HCT116 (cell line): ENCODE measurements at regions not wholly inside any gene's neighbourhood (a gene's known extent, or its start where the extent isn't known, plus 50 kb on each side); places are given as distances from the start of the nearest gene placed in this dataset.

Source experiments
- ATAC-seq: fragments of 200-7000 bp; cut with Tn5 transposase; 2 replicates; pipeline ENCODE4 v1.9.1; 2020; ENCODE audit warnings: mild to moderate bottlenecking, moderate library complexity
- BruUV-seq: library from RNA; stranded (reverse); fragments of 400-500 nt; replicated peaks from 2 replicates; lab custom pipeline; 2021; lab: Mats Ljungman, UMichigan
- CTCF ChIA-PET: fragments of 300-600 bp; sonication (Branson Sonifier 250); formaldehyde crosslinking; loops from one replicate; lab custom pipeline; 2021; ENCODE audit warnings: antibody characterized with exemption; lab: Charles Lee
- POLR2A ChIA-PET: fragments of 300-600, 350-600 bp; sonication (Branson Sonifier 250); formaldehyde crosslinking; loops from one replicate; lab custom pipeline; 2021; ENCODE audit warnings: antibody characterized with exemption; lab: Charles Lee
- RAD21 ChIA-PET, 2 experiments: fragments of 300-600 bp; sonication (Branson Sonifier 250); formaldehyde crosslinking; loops; one replicate each; lab custom pipeline; 2023; ENCODE audit warnings: low total read pairs in 2 of 2; ENCODE audit not compliant: uncharacterized antibody in 2 of 2, unreplicated experiment in 2 of 2, low non-redundant PET in 1 of 2; lab: Charles Lee
- DNase-seq: peaks from one replicate; pipeline ENCODE4 v3.0.0-alpha.2; 2010; ENCODE audit warnings: low read depth, low spot score
- H2AFZ ChIP-seq: fragments of 200-600 bp; shearing (Covaris generic), sonication (generic); 2 replicates; pipeline ENCODE4 v1.6.1; 2017; ENCODE audit warnings: low read depth, mixed run types, mixed read lengths, antibody characterized with exemption, low read length; ENCODE audit not compliant: poor library complexity, severe bottlenecking
- H3K27ac ChIP-seq: 2 replicates; pipeline ENCODE4 v1.5.1; 2012; ENCODE audit warnings: low read depth, low read length
- H3K27me3 ChIP-seq: fragments of 200-600 bp; sonication (generic); 2 replicates; pipeline ENCODE4 v1.6.1; 2016; ENCODE audit warnings: mixed run types, low read length, mixed read lengths; ENCODE audit not compliant: insufficient read depth
- H3K36me3 ChIP-seq, 2 experiments: fragments of 200-500 bp in 1 of 2; fragments of 200-600 bp in 1 of 2; sonication (Bioruptor generic) in 1 of 2; sonication (generic) in 1 of 2; 2 replicates each; pipeline versions ENCODE4 v1.5.1 to v1.6.1; 2014 to 2016; ENCODE audit warnings: low read length in 2 of 2, inconsistent platforms in 1 of 2, mixed read lengths in 1 of 2, mixed run types in 1 of 2; ENCODE audit not compliant: insufficient read depth in 2 of 2, control insufficient read depth in 1 of 2
- H3K4me1 ChIP-seq, 2 experiments: fragments of 200-600 bp in 1 of 2; sonication (generic) in 1 of 2; 2 replicates each; pipeline versions ENCODE4 v1.5.1 to v1.6.1; 2012 to 2017; ENCODE audit warnings: low read length in 2 of 2, inconsistent platforms in 1 of 2, mild to moderate bottlenecking in 1 of 2, mixed read lengths in 1 of 2, mixed run types in 1 of 2, moderate library complexity in 1 of 2; ENCODE audit not compliant: insufficient read depth in 2 of 2, control insufficient read depth in 1 of 2
- H3K4me2 ChIP-seq: fragments of 200-600 bp; sonication (generic); 2 replicates; pipeline ENCODE4 v1.6.1; 2017; ENCODE audit warnings: mixed run types, low read length, mixed read lengths
- H3K4me3 ChIP-seq, 2 experiments: fragments of 200-600 bp in 1 of 2; sonication (generic) in 1 of 2; replicated peaks in 1 of 2; 2 replicates each; pipeline ENCODE4 v1.5.1; 2011 to 2016; ENCODE audit warnings: low read length in 2 of 2, control low read depth in 1 of 2, low read depth in 1 of 2, mild to moderate bottlenecking in 1 of 2, mixed read lengths in 1 of 2, mixed run types in 1 of 2
- H3K79me2 ChIP-seq: fragments of 200-600 bp; sonication (generic); 2 replicates; pipeline ENCODE4 v1.6.1; 2017; ENCODE audit warnings: mild to moderate bottlenecking, mixed run types, low read length, moderate library complexity, mixed read lengths; ENCODE audit not compliant: insufficient read depth
- H3K9ac ChIP-seq: fragments of 200-600 bp; sonication (generic); 2 replicates; pipeline ENCODE4 v1.6.1; 2016; ENCODE audit warnings: low read length, mixed read lengths
- H3K9me2 ChIP-seq: fragments of 200-600 bp; sonication (generic), shearing (Covaris generic); 2 replicates; pipeline ENCODE4 v1.6.1; 2017; ENCODE audit warnings: mixed run types, mild to moderate bottlenecking, moderate library complexity; ENCODE audit not compliant: insufficient read depth
- H3K9me3 ChIP-seq, 2 experiments: fragments of 200-500 bp in 1 of 2; fragments of 200-600 bp in 1 of 2; sonication (Bioruptor generic) in 1 of 2; sonication (generic) in 1 of 2; 2 replicates each; pipeline ENCODE4 v1.6.1; 2014 to 2017; ENCODE audit warnings: low read length in 2 of 2, mixed read lengths in 2 of 2, inconsistent platforms in 1 of 2, low read depth in 1 of 2, mild to moderate bottlenecking in 1 of 2, mixed run types in 1 of 2, moderate library complexity in 1 of 2; ENCODE audit not compliant: control insufficient read depth in 1 of 2, insufficient read depth in 1 of 2
- H4K20me1 ChIP-seq: fragments of 200-600 bp; sonication (generic), shearing (Covaris generic); 2 replicates; pipeline ENCODE4 v1.6.1; 2017; ENCODE audit warnings: mixed run types, mild to moderate bottlenecking, moderate library complexity; ENCODE audit not compliant: insufficient read depth
- ATF3 ChIP-seq: IDR thresholded peaks from 2 replicates; pipeline ENCODE4 v1.6.1; 2012
- CTCF ChIP-seq, 3 experiments: fragments of 200-600 bp in 1 of 3; sonication (generic) in 1 of 3; IDR thresholded peaks in 2 of 3; conservative IDR thresholded peaks in 1 of 3; 2 replicates each; pipeline ENCODE4 v1.5.1; 2012 to 2017; ENCODE audit warnings: low read depth in 2 of 3, low read length in 2 of 3, antibody characterized with exemption in 1 of 3, borderline replicate concordance in 1 of 3, control low read depth in 1 of 3, mild to moderate bottlenecking in 1 of 3, mixed read lengths in 1 of 3, mixed run types in 1 of 3, moderate library complexity in 1 of 3; ENCODE audit not compliant: insufficient read depth in 1 of 3
- EZH2 ChIP-seq: fragments of 200-600 bp; sonication (generic); IDR thresholded peaks from 2 replicates; pipeline ENCODE4 v1.6.1; 2017; ENCODE audit warnings: antibody characterized with exemption, mixed run types
- FOSL1 ChIP-seq: IDR thresholded peaks from 2 replicates; pipeline ENCODE4 v1.6.1; 2012; ENCODE audit warnings: low read depth
- JUND ChIP-seq: IDR thresholded peaks from 2 replicates; pipeline ENCODE4 v1.6.1; 2012
- MAX ChIP-seq: IDR thresholded peaks from 2 replicates; pipeline ENCODE4 v1.6.1; 2012
- POLR2A ChIP-seq: IDR thresholded peaks from 2 replicates; pipeline ENCODE4 v1.7.0; 2011; ENCODE audit warnings: borderline replicate concordance; ENCODE audit not compliant: insufficient read depth, insufficient read length; ENCODE audit errors: extremely low read depth
- POLR2AphosphoS5 ChIP-seq: IDR thresholded peaks from 2 replicates; pipeline ENCODE4 v1.6.1; 2011; ENCODE audit warnings: mild to moderate bottlenecking, low read depth, low read length, moderate library complexity
- SIN3A ChIP-seq: IDR thresholded peaks from 2 replicates; pipeline ENCODE4 v1.6.1; 2012; ENCODE audit warnings: low read depth
- SRF ChIP-seq: IDR thresholded peaks from 2 replicates; pipeline ENCODE4 v1.6.1; 2012; ENCODE audit warnings: low read depth
- ZNF274 ChIP-seq: fragments of 200-500 bp; sonication (Bioruptor generic); IDR thresholded peaks from 2 replicates; pipeline ENCODE4 v1.6.1; 2014; ENCODE audit warnings: mild to moderate bottlenecking, low read depth, low read length, inconsistent platforms
- intact Hi-C: fragments of 100-400 bp; cut with micrococcal nuclease; formaldehyde crosslinking; loops from 2 replicates; pipeline ENCODE4 v1.10.0; 2022

GRCh38 chrX:94365736-94366135, 691.7 kb downstream of the FAM133A start:
- POLR2A ChIA-PET = no interaction called here
- ATAC-seq = no peak
- CTCF ChIA-PET = no interaction called here
- Histone ChIP-seq H3K27ac (no peak overlapping the region), H3K9ac (no peak overlapping the region), H3K4me3 (no peak overlapping the region), H3K9me3 (no peaks in the 10 kb centered on the region), H3K27me3 (no peaks in the 10 kb centered on the region), H3K79me2 (no peaks in the 10 kb centered on the region), H3K4me2 (no peak overlapping the region), H3K9me2 (no peaks in the 10 kb centered on the region), H3K4me1 (no peaks in the 10 kb centered on the region), H3K36me3 (no peaks in the 10 kb centered on the region), H4K20me1 (no peaks in the 10 kb centered on the region), H2AFZ (no peak overlapping the region)
- RAD21 ChIA-PET = no interaction called here
- no TSS peak for BruUV-seq
- TF ChIP-seq JUND (no peak), ATF3 (no peak), CTCF (IDR thresholded peaks at IDR 0.05 in 2 of 3, conservative IDR thresholded peaks at IDR 0.05 in 1 of 3; ENCODE audit: borderline replicate concordance in 1 of 3, insufficient read depth in 1 of 3, low read depth in 2 of 3, low read length in 2 of 3) (no peak), POLR2AphosphoS5 (no peak), ZNF274 (no peak)
- intact Hi-C loops = no loop called here
- DNase-seq = no peak

- TF ChIP-seq ZNF274 = no peak
- no peak for TF ChIP-seq SRF
- no peak for TF ChIP-seq MAX
- no peak for TF ChIP-seq EZH2
- no peak for TF ChIP-seq FOSL1
- no peak for TF ChIP-seq POLR2A
- no peak for TF ChIP-seq SIN3A
- no peaks in the 10 kb centered on the region for H3K9me2 ChIP-seq
- intact Hi-C loops = no loop called here
- DNase-seq (no peak), ATAC-seq (no peak)
- no peaks in the 10 kb centered on the region for H4K20me1 ChIP-seq
- no TSS peak for BruUV-seq
- CTCF ChIA-PET = no interaction called here
- no peaks in the 10 kb centered on the region for H3K9me3 ChIP-seq
- H3K27me3 ChIP-seq = no peaks in the 10 kb centered on the region
- H3K79me2 ChIP-seq = no peaks in the 10 kb centered on the region
- RAD21 ChIA-PET = no interaction called here
- H3K9ac ChIP-seq = no peak overlapping the region
- no peak overlapping the region for H2AFZ ChIP-seq
- no peaks in the 10 kb centered on the region for H3K36me3 ChIP-seq
- POLR2A ChIA-PET = no interaction called here
- H3K4me2 ChIP-seq = no peak overlapping the region
- H3K4me1 ChIP-seq = no peaks in the 10 kb centered on the region
- H3K27ac ChIP-seq = no peak overlapping the region
- H3K4me3 ChIP-seq = no peak overlapping the region
Measured at GRCh38 chrX:94366616-94367015, 692.6 kb downstream of the FAM133A start.
